ENCODE measurements at regions not wholly inside any gene's neighbourhood (a gene's known extent, or its start where the extent isn't known, plus 50 kb on each side); places are given as distances from the start of the nearest gene placed in this dataset.
"Not testable (repeated sequence)": the region's sequence is repeated elsewhere in the genome, so short reads cannot be mapped to it uniquely, and the experiment has no call there.

GRCh38 chr3:178209618-178210017 is 326.6 kb upstream of the KCNMB2 start:
- H3K36me3 ChIP-seq (ENCODE audit: control insufficient read depth in 1 of 2, insufficient read depth in 2 of 2, low read length in 2 of 2); H3K9me3 ChIP-seq (ENCODE audit: control insufficient read depth in 1 of 2, low read length in 2 of 2); H3K27ac ChIP-seq (ENCODE audit: low read length); H3K27me3 ChIP-seq (ENCODE audit: low read depth, low read length); H3K4me3 ChIP-seq (ENCODE audit: low read depth in 1 of 2, low read length in 2 of 2); H3K4me1 ChIP-seq (ENCODE audit: control insufficient read depth in 1 of 2, insufficient read depth in 2 of 2, low read length in 2 of 2): not testable (repeated sequence)

DNA sequence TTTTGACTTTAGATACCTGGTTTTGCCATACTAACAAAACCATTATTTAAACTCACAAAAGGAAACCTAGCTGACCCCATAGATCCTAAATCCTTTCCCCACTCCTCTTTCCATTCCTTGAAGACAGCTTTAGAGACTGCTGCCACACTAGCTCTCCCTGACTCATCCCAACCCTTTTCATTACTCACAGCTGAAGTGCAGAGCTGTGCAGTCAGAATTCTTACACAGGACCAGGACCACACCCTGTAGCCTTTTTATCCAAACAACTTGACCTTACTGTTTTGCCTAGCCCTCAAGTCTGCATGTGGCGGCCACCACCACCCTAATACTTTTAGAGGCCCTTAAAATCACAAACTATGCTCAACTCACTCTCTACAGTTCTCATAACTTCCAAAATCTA is 325.1 kb upstream of the KCNMB2 start:
- not testable (repeated sequence) for H3K9me3 ChIP-seq (ENCODE audit: control insufficient read depth in 1 of 2, low read length in 2 of 2); H3K27ac ChIP-seq (ENCODE audit: low read length); H3K4me3 ChIP-seq (ENCODE audit: low read depth in 1 of 2, low read length in 2 of 2); H3K36me3 ChIP-seq (ENCODE audit: control insufficient read depth in 1 of 2, insufficient read depth in 2 of 2, low read length in 2 of 2); H3K27me3 ChIP-seq (ENCODE audit: low read depth, low read length); H3K4me1 ChIP-seq (ENCODE audit: control insufficient read depth in 1 of 2, insufficient read depth in 2 of 2, low read length in 2 of 2)

DNA sequence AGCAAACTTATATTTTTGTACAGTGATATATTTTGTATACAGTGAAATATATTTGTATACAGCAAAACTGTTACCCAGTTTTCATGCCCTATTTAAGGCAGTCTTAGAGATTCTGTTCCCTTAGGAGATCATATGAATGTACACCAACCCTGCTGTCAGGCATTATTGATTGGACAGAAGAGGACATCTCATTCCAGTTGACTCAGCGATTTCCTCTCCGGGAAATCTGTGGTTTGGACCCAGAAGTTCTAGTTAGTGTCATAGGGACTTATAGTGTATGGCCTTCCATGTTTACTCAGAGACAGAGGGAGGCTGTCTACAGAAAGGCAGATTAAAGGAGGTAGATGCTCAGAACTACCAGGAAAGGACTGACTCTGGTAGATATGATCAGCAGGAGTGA is 318.8 kb upstream of the KCNMB2 start:
- H3K4me1 ChIP-seq (ENCODE audit: control insufficient read depth in 1 of 2, insufficient read depth in 2 of 2, low read length in 2 of 2), result no peaks in the 10 kb centered on the region
- no peak overlapping the region for H3K27ac ChIP-seq (ENCODE audit: low read length)
- no peaks in the 10 kb centered on the region for H3K36me3 ChIP-seq (ENCODE audit: control insufficient read depth in 1 of 2, insufficient read depth in 2 of 2, low read length in 2 of 2)
- H3K4me3 ChIP-seq (ENCODE audit: low read depth in 1 of 2, low read length in 2 of 2), result no peak overlapping the region
- H3K9me3 ChIP-seq (ENCODE audit: control insufficient read depth in 1 of 2, low read length in 2 of 2), result no peaks in the 10 kb centered on the region
- H3K27me3 ChIP-seq (ENCODE audit: low read depth, low read length), result no peaks in the 10 kb centered on the region

DNA sequence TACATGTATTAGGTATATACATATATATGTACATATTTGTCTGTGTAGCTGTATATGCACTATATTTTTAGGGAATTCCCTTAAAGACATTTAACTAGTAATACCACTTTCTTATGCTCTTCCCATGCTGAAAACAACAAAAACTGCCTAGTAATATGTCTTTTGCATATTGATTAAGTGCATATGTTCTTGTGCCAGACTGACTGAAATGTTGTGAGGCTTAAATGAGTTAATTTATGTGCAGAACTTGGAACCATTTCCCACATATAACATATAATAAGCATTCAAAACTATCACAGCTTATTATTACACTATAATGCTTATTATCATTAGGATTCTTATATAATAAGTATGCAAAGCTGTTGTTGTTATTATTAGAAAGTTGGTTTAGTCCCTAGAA is 318.0 kb upstream of the KCNMB2 start:
- Histone ChIP-seq H3K4me3 (ENCODE audit: low read depth in 1 of 2, low read length in 2 of 2) (no peak overlapping the region), H3K27ac (ENCODE audit: low read length) (no peak overlapping the region), H3K36me3 (ENCODE audit: control insufficient read depth in 1 of 2, insufficient read depth in 2 of 2, low read length in 2 of 2) (no peaks in the 10 kb centered on the region), H3K4me1 (ENCODE audit: control insufficient read depth in 1 of 2, insufficient read depth in 2 of 2, low read length in 2 of 2) (no peaks in the 10 kb centered on the region), H3K9me3 (ENCODE audit: control insufficient read depth in 1 of 2, low read length in 2 of 2) (no peaks in the 10 kb centered on the region), H3K27me3 (ENCODE audit: low read depth, low read length) (no peaks in the 10 kb centered on the region)

DNA sequence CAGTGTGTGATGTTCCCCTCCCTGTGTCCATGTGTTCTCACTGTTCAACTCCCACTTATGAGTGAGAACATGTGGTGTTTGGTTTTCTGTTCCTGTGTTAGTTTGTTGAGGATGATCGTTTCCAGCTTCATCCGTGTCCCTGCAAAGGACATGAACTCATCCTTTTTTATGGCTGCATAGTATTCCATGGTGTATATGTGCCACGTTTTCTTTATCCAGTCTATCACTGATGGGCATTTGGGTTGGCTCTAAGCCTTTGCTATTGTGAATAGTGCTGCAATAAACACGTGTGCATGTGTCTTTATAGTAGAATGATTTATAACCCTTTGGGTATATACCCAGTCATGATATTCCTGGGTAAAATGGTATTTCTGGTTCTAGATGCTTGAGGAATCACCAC is 316.6 kb upstream of the KCNMB2 start:
- H3K27ac ChIP-seq (ENCODE audit: low read length); H3K4me1 ChIP-seq (ENCODE audit: control insufficient read depth in 1 of 2, insufficient read depth in 2 of 2, low read length in 2 of 2); H3K36me3 ChIP-seq (ENCODE audit: control insufficient read depth in 1 of 2, insufficient read depth in 2 of 2, low read length in 2 of 2); H3K27me3 ChIP-seq (ENCODE audit: low read depth, low read length); H3K9me3 ChIP-seq (ENCODE audit: control insufficient read depth in 1 of 2, low read length in 2 of 2); H3K4me3 ChIP-seq (ENCODE audit: low read depth in 1 of 2, low read length in 2 of 2): not testable (repeated sequence)

GRCh38 chr3:178223876-178224275 is 312.4 kb upstream of the KCNMB2 start:
- no peaks in the 10 kb centered on the region for H3K36me3 ChIP-seq (ENCODE audit: control insufficient read depth in 1 of 2, insufficient read depth in 2 of 2, low read length in 2 of 2)
- no peaks in the 10 kb centered on the region for H3K27me3 ChIP-seq (ENCODE audit: low read depth, low read length)
- H3K4me1 ChIP-seq (ENCODE audit: control insufficient read depth in 1 of 2, insufficient read depth in 2 of 2, low read length in 2 of 2), result no peaks in the 10 kb centered on the region
- H3K4me3 ChIP-seq (ENCODE audit: low read depth in 1 of 2, low read length in 2 of 2), result no peak overlapping the region
- no peak overlapping the region for H3K27ac ChIP-seq (ENCODE audit: low read length)
- no peaks in the 10 kb centered on the region for H3K9me3 ChIP-seq (ENCODE audit: control insufficient read depth in 1 of 2, low read length in 2 of 2)

- no peaks in the 10 kb centered on the region for H3K27me3 ChIP-seq (ENCODE audit: low read depth, low read length)
- H3K36me3 ChIP-seq (ENCODE audit: control insufficient read depth in 1 of 2, insufficient read depth in 2 of 2, low read length in 2 of 2), result no peaks in the 10 kb centered on the region
- no peak overlapping the region for H3K4me3 ChIP-seq (ENCODE audit: low read depth in 1 of 2, low read length in 2 of 2)
These were observed 310.1 kb upstream of the KCNMB2 start for GRCh38 chr3:178226094-178226493.

GRCh38 chr3:178231645-178232044 is 304.6 kb upstream of the KCNMB2 start:
- no peak overlapping the region for H3K4me3 ChIP-seq (ENCODE audit: low read depth in 1 of 2, low read length in 2 of 2)
- no peaks in the 10 kb centered on the region for H3K27me3 ChIP-seq (ENCODE audit: low read depth, low read length)
- H3K9me3 ChIP-seq (ENCODE audit: control insufficient read depth in 1 of 2, low read length in 2 of 2), result peaks cover 0 to 5% of the 10 kb centered on the region in 2 donors

More at GRCh38 chr3:178226094-178226493, 310.1 kb upstream of the KCNMB2 start:
- no peak overlapping the region for H3K27ac ChIP-seq (ENCODE audit: low read length)
- peaks cover 0 to 5% of the 10 kb centered on the region in 2 donors for H3K9me3 ChIP-seq (ENCODE audit: control insufficient read depth in 1 of 2, low read length in 2 of 2)
- H3K4me1 ChIP-seq (ENCODE audit: control insufficient read depth in 1 of 2, insufficient read depth in 2 of 2, low read length in 2 of 2), result no peaks in the 10 kb centered on the region

GRCh38 chr3:178233371-178234071 is 302.7 kb upstream of the KCNMB2 start:
- Histone ChIP-seq H3K4me3 (ENCODE audit: low read depth in 1 of 2, low read length in 2 of 2) (no peak overlapping the region), H3K27ac (ENCODE audit: low read length) (no peak overlapping the region), H3K36me3 (ENCODE audit: control insufficient read depth in 1 of 2, insufficient read depth in 2 of 2, low read length in 2 of 2) (no peaks in the 10 kb centered on the region), H3K4me1 (ENCODE audit: control insufficient read depth in 1 of 2, insufficient read depth in 2 of 2, low read length in 2 of 2) (no peaks in the 10 kb centered on the region), H3K27me3 (ENCODE audit: low read depth, low read length) (no peaks in the 10 kb centered on the region), H3K9me3 (ENCODE audit: control insufficient read depth in 1 of 2, low read length in 2 of 2) (peaks cover 0 to 5% of the 10 kb centered on the region in 2 donors)

More at GRCh38 chr3:178231645-178232044, 304.6 kb upstream of the KCNMB2 start:
- no peaks in the 10 kb centered on the region for H3K4me1 ChIP-seq (ENCODE audit: control insufficient read depth in 1 of 2, insufficient read depth in 2 of 2, low read length in 2 of 2)
- no peak overlapping the region for H3K27ac ChIP-seq (ENCODE audit: low read length)
- no peaks in the 10 kb centered on the region for H3K36me3 ChIP-seq (ENCODE audit: control insufficient read depth in 1 of 2, insufficient read depth in 2 of 2, low read length in 2 of 2)

DNA sequence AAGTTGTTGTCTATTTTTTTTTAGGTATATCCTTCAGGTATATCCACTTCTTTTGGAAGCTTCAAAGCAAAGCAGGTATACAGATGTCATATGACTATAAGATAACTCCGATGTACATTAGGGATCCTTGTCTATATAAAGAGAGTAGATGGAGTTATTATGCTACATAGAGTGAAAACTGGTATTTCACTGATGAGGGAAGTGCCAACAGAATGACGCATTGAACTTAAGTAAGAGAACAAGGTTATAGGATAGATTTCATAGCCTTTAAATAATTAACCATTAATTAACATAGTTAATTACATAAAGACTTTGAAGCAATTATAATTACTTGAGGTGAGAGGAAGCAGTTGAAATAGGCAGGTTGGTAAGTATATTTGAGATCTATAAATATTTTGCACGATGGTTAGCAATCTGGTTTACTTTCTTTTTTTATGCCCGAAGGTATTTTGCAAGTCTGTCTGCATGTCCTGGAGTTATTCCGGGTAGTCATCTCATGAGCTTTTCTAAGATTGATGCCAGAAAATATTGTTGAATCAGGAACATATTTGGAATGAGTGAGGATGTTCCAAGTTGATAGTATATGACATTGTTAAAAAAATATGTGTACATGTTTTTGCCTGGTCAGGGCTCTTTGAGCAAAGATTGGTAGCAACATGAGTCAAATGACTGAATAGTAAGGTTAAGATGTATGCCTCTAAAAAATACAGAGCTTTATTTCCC is 299.5 kb upstream of the KCNMB2 start:
- Histone ChIP-seq H3K27me3 (ENCODE audit: low read depth, low read length) (no peaks in the 10 kb centered on the region), H3K4me1 (ENCODE audit: control insufficient read depth in 1 of 2, insufficient read depth in 2 of 2, low read length in 2 of 2) (no peaks in the 10 kb centered on the region), H3K9me3 (ENCODE audit: control insufficient read depth in 1 of 2, low read length in 2 of 2) (peaks cover 0 to 3% of the 10 kb centered on the region in 2 donors), H3K27ac (ENCODE audit: low read length) (no peak overlapping the region), H3K36me3 (ENCODE audit: control insufficient read depth in 1 of 2, insufficient read depth in 2 of 2, low read length in 2 of 2) (no peaks in the 10 kb centered on the region), H3K4me3 (ENCODE audit: low read depth in 1 of 2, low read length in 2 of 2) (no peak overlapping the region)

DNA sequence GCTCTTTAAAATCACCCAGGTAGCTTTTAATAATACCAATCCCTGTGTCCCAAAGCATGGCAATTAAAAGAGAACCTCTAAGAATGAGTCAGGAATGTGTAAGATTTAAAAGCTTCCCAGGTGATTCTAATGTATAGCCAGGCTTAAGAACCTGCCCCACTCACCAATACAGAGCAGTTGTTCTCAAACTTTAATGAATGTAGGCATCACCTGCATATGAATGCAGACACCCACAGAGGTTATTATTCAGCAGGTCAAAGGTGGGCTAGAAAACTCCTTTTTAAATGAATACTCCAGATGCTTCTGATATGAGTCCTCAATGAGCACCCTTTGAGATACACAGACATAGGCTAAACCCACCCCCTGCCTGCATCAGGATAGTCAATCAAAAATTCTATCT is 298.1 kb upstream of the KCNMB2 start:
- H3K27me3 ChIP-seq (ENCODE audit: low read depth, low read length), result no peaks in the 10 kb centered on the region
- H3K27ac ChIP-seq (ENCODE audit: low read length), result no peak overlapping the region
- H3K4me1 ChIP-seq (ENCODE audit: control insufficient read depth in 1 of 2, insufficient read depth in 2 of 2, low read length in 2 of 2), result no peaks in the 10 kb centered on the region
- H3K36me3 ChIP-seq (ENCODE audit: control insufficient read depth in 1 of 2, insufficient read depth in 2 of 2, low read length in 2 of 2), result no peaks in the 10 kb centered on the region
- H3K9me3 ChIP-seq (ENCODE audit: control insufficient read depth in 1 of 2, low read length in 2 of 2), result peaks cover 0 to 3% of the 10 kb centered on the region in 2 donors
- no peak overlapping the region for H3K4me3 ChIP-seq (ENCODE audit: low read depth in 1 of 2, low read length in 2 of 2)

Measured in muscle layer of duodenum (tissue), 2 donors.